Body of pancreas (tissue), 4 donors: ENCODE measurements at regions not wholly inside any gene's neighbourhood (a gene's known extent, or its start where the extent isn't known, plus 50 kb on each side); places are given as distances from the start of the nearest gene placed in this dataset.

Source experiments
- POLR2A ChIP-seq, 3 donors: fragments of 450-650 bp; IDR thresholded peaks; one replicate each; pipeline ENCODE4 v1.6.1; 2016; ENCODE audit warnings: antibody characterized with exemption in 3 of 3, mild to moderate bottlenecking in 2 of 3
- TF ChIP-seq, protein P1 (sequence below), 7 experiments: fragments of 450-650 bp in 4 of 7; fragments of 200-600 bp in 3 of 7; sonication (generic) in 3 of 7; IDR thresholded peaks; one replicate each; pipeline ENCODE4 v1.5.1; 2016 to 2019; ENCODE audit warnings: antibody characterized with exemption in 7 of 7

DNA sequence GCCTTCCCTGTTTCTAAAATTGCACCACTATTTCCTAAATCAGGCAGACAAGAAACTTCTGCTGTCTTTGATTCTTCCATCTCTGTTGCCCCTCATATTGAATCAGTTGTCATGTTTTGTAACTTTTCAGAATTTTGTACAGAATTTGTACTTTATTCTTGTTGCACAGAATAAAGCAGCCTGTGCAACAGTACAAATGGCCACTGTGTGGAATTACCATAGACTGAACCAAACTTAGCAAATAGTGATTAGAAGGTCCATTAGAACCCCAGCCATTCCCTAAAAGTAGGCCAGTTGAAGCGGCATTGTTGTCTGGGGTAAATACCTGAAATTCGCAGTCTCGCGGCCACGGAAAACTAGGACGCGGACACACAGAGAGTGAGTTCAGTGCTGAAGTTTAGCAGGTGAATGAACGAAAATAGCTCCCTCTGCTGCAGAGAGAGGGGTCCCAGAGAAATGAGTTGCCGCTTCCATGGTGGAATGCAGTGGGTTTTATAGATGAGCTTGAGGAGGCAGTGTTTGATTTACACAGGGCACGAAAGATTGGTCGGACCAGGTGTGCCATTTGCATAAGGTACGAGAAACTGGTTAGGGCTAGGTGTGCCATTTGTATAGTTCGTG, 71.8 kb downstream of the C4orf33 start:
- TF ChIP-seq, protein P1, sequence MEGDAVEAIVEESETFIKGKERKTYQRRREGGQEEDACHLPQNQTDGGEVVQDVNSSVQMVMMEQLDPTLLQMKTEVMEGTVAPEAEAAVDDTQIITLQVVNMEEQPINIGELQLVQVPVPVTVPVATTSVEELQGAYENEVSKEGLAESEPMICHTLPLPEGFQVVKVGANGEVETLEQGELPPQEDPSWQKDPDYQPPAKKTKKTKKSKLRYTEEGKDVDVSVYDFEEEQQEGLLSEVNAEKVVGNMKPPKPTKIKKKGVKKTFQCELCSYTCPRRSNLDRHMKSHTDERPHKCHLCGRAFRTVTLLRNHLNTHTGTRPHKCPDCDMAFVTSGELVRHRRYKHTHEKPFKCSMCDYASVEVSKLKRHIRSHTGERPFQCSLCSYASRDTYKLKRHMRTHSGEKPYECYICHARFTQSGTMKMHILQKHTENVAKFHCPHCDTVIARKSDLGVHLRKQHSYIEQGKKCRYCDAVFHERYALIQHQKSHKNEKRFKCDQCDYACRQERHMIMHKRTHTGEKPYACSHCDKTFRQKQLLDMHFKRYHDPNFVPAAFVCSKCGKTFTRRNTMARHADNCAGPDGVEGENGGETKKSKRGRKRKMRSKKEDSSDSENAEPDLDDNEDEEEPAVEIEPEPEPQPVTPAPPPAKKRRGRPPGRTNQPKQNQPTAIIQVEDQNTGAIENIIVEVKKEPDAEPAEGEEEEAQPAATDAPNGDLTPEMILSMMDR (IDR thresholded peaks at IDR 0.05) = peak; percentile 8 to 67 (median 53)
- TF ChIP-seq POLR2A (IDR thresholded peaks at IDR 0.05) = no peak
